AG10803 (cell line): ENCODE measurements at regions not wholly inside any gene's neighbourhood (a gene's known extent, or its start where the extent isn't known, plus 50 kb on each side); places are given as distances from the start of the nearest gene placed in this dataset.

Source experiments
- DNase-seq: peaks from one replicate; pipeline ENCODE4 v3.0.0; 2010; ENCODE audit warnings: low read depth
- H3K4me3 ChIP-seq: 2 replicates; pipeline ENCODE4 v1.5.1; 2011; ENCODE audit warnings: mild to moderate bottlenecking, low read length, control low read depth
- TF ChIP-seq, protein P1 (sequence below): conservative IDR thresholded peaks from 2 replicates; pipeline ENCODE4 v1.5.1; 2011; ENCODE audit warnings: mild to moderate bottlenecking, low read length, control low read depth, inconsistent platforms

DNA sequence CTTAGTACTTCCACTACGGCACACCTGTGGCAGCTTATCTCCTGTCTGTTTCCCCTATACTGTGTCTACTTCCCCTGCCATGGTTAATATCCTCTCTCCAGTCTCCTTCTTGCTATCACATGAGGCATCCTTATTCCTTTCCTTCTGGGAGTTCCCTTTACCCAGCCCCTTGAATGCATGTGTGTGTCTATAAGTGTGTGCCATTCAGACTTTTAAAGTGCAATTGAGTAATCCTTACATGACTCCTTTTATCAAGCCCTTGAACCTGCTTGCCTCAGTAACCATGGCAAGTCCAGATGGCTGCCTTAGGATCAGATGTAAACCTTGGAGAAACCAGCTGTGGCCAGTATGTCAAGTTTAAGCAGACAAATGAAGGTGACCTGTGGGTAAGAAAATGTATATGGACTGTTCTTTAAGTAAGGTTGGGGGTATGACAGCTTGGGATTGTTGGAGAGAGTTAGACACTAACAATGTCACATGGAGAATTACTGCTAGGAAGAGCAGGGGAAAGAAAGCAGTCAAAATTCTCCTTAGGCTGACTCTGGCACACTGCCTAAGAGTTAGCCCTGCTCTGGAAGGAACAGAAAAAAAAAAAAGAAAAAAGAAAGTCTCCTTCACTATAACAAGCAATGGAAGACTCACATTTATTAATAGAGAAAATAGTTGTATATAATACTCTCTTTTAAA is 142.1 kb downstream of the HINT1 start:
- TF ChIP-seq, protein P1, sequence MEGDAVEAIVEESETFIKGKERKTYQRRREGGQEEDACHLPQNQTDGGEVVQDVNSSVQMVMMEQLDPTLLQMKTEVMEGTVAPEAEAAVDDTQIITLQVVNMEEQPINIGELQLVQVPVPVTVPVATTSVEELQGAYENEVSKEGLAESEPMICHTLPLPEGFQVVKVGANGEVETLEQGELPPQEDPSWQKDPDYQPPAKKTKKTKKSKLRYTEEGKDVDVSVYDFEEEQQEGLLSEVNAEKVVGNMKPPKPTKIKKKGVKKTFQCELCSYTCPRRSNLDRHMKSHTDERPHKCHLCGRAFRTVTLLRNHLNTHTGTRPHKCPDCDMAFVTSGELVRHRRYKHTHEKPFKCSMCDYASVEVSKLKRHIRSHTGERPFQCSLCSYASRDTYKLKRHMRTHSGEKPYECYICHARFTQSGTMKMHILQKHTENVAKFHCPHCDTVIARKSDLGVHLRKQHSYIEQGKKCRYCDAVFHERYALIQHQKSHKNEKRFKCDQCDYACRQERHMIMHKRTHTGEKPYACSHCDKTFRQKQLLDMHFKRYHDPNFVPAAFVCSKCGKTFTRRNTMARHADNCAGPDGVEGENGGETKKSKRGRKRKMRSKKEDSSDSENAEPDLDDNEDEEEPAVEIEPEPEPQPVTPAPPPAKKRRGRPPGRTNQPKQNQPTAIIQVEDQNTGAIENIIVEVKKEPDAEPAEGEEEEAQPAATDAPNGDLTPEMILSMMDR = no peak

DNA sequence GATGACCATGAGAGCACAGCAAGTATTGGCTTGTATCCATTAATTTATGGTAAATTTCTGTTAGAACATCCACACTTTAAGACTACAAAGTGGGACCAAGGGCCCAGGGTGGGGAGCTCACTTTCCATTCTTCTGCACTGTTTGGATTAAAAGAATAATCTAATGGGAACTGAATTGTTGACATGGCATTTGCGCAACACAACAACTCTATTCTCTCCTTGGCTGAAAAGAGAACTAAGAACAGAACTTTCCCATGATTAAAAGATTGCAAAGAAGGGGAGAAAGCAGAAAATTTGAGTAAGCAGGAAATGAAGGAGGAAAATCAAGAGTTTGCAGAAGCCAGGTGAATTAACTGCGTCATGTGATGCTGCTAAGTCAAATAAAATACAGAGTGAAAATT is 143.4 kb downstream of the HINT1 start:
- H3K4me3 ChIP-seq = no peak overlapping the region
- TF ChIP-seq, protein P1 = no peak
- no peak for DNase-seq

More for the DNA sequence above, 142.1 kb downstream of the HINT1 start:
- H3K4me3 ChIP-seq = no peak overlapping the region
- no peak for DNase-seq

GRCh38 chr5:131019601-131020315 is 145.3 kb downstream of the HINT1 start:
- TF ChIP-seq, protein P1 = no peak
- DNase-seq = no peak
- H3K4me3 ChIP-seq = no peak overlapping the region

DNA sequence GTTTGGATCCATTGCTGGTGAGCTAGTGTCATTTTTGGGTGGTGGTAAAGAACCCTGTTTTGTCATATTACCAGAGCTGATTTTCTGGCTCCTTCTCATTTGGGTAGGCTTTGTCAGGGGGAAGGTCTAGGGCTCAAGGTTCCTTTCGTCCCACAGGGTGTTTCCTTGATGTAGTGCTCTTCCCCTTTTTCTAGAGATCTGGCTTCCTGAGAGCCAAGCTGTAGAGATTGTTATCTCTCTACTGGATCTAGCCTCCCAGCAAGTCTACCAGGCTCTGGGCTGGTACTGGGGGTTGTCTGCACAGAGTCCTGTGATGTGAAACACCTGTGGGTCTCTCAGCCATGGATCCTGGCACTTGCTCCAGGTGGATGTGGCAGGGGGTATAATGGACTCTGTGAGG is 145.9 kb downstream of the HINT1 start:
- no peak overlapping the region for H3K4me3 ChIP-seq
- DNase-seq = no peak
- TF ChIP-seq, protein P1 = no peak

DNA sequence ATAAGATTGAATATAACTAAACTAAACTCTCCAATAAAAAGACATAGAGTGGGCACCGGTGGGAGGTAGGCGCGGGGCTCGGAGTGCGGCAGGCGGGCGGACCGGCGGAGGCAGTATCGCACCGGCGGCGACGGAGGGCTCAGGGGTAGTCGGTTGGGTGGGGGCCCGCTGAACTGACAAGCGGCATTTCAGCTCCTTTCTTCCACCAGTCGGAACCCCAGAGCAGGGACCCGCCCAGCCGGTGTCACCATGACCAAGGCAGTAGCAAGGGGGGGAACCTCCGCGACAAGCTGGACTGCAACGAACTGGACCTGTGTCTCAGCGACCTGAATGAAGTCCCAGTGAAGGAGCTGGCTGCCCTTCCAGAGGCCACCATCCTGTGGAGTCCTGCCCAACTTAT is 156.7 kb downstream of the HINT1 start:
- no peak for DNase-seq
- no peak overlapping the region for H3K4me3 ChIP-seq
- TF ChIP-seq, protein P1 = no peak

- TF ChIP-seq, protein P1 = peak; percentile 45
- DNase-seq = peak; percentile 16
- H3K4me3 ChIP-seq = no peak overlapping the region
Observed at GRCh38 chr5:131005963-131006684, 158.9 kb downstream of the HINT1 start.

DNA sequence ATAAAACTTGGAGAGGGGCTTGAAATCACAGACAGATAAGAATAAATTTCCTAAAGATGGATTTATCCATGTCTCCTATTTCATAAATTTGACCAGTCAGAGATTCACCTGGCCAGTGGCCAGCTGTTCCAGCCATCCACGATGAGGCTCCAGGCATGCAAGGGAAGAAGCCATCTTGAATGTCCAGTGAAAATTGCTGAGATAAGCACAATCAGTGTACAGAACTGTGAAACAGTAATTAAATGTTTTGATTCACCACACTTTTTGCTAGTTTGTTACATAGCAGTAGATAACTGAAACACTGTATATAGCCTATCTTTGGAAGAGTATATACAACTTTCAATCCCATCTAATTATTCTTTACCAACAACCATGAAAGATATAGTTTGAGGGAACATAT is 163.5 kb downstream of the HINT1 start:
- no peak overlapping the region for H3K4me3 ChIP-seq
- TF ChIP-seq, protein P1 = no peak
- no peak for DNase-seq
